ENCODE measurements at regions not wholly inside any gene's neighbourhood (a gene's known extent, or its start where the extent isn't known, plus 50 kb on each side); places are given as distances from the start of the nearest gene placed in this dataset.

DNA sequence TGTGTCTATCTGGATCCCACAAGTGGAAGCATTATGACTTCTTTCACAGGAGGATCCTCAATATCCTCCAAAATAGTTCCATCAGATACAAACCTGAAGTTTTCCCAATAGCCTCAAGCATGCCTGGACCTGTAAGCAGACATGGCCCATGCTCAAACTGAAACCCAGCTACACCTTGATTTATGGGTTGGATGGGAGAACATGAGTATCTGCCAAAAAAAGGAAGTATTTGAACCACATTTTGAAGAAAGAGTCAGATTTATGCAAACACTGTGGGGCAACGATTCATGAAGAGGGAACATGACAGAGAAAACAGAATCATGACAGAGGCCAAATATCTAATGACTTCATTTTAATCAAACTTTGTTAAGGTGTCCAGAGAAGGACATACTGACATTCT lies 351.0 kb upstream of the NFIA start:
- intact Hi-C loops (cut with micrococcal nuclease) = no loop called here
- BruUV-seq (replicated peaks) = no TSS peak
- H3K9ac ChIP-seq (ENCODE audit: low read length) = no peak overlapping the region
- H3K4me1 ChIP-seq (ENCODE audit: control insufficient read depth in 1 of 2, insufficient read depth in 2 of 2, low read length in 2 of 2) = no peaks in the 10 kb centered on the region
- POLR2A ChIA-PET = no interaction called here
- H4K20me1 ChIP-seq (ENCODE audit: insufficient read depth) = no peaks in the 10 kb centered on the region
- H3K27ac ChIP-seq (ENCODE audit: low read depth, low read length) = no peak overlapping the region
- CTCF ChIA-PET = no interaction called here
- H3K4me2 ChIP-seq (ENCODE audit: low read length) = no peak overlapping the region
- H3K9me2 ChIP-seq (ENCODE audit: insufficient read depth) = no peaks in the 10 kb centered on the region
- H3K4me3 ChIP-seq (replicated peaks in 1 of 2; ENCODE audit: low read depth in 1 of 2, low read length in 2 of 2) = no peak overlapping the region
- H3K79me2 ChIP-seq (ENCODE audit: insufficient read depth, low read length) = no peaks in the 10 kb centered on the region
- TF ChIP-seq SIN3A (IDR thresholded peaks at IDR 0.05; ENCODE audit: low read depth) (no peak), RAD21 (IDR thresholded peaks at IDR 0.05; ENCODE audit: low read depth) (no peak), EZH2 (IDR thresholded peaks at IDR 0.05) (no peak), TCF7L2 (IDR thresholded peaks at IDR 0.05; ENCODE audit: borderline replicate concordance, extremely low read depth, insufficient read depth, insufficient read length) (no peak), SRF (IDR thresholded peaks at IDR 0.05; ENCODE audit: low read depth) (no peak), CBX3 (IDR thresholded peaks at IDR 0.05; ENCODE audit: low read depth) (no peak)
- TF ChIP-seq, protein P1, sequence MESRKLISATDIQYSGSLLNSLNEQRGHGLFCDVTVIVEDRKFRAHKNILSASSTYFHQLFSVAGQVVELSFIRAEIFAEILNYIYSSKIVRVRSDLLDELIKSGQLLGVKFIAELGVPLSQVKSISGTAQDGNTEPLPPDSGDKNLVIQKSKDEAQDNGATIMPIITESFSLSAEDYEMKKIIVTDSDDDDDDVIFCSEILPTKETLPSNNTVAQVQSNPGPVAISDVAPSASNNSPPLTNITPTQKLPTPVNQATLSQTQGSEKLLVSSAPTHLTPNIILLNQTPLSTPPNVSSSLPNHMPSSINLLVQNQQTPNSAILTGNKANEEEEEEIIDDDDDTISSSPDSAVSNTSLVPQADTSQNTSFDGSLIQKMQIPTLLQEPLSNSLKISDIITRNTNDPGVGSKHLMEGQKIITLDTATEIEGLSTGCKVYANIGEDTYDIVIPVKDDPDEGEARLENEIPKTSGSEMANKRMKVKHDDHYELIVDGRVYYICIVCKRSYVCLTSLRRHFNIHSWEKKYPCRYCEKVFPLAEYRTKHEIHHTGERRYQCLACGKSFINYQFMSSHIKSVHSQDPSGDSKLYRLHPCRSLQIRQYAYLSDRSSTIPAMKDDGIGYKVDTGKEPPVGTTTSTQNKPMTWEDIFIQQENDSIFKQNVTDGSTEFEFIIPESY (IDR thresholded peaks at IDR 0.05; ENCODE audit: extremely low read depth, insufficient replicate concordance, low read length) = no peak
- H2AFZ ChIP-seq (ENCODE audit: low read depth, low read length, poor library complexity, severe bottlenecking) = no peak overlapping the region
- H3K9me3 ChIP-seq (ENCODE audit: control insufficient read depth in 1 of 2, insufficient read depth in 1 of 2, low read depth in 1 of 2, low read length in 2 of 2) = no peaks in the 10 kb centered on the region
- no peaks in the 10 kb centered on the region for H3K27me3 ChIP-seq (ENCODE audit: insufficient read depth, low read length)
- no peak for ATAC-seq
- RAD21 ChIA-PET (ENCODE audit: low non-redundant PET in 1 of 2, low total read pairs in 2 of 2, uncharacterized antibody in 2 of 2, unreplicated experiment in 2 of 2) = no interaction called here
- no peak for DNase-seq (ENCODE audit: low read depth, low spot score)
- H3K36me3 ChIP-seq (ENCODE audit: control insufficient read depth in 1 of 2, insufficient read depth in 2 of 2, low read length in 2 of 2) = no peaks in the 10 kb centered on the region

DNA sequence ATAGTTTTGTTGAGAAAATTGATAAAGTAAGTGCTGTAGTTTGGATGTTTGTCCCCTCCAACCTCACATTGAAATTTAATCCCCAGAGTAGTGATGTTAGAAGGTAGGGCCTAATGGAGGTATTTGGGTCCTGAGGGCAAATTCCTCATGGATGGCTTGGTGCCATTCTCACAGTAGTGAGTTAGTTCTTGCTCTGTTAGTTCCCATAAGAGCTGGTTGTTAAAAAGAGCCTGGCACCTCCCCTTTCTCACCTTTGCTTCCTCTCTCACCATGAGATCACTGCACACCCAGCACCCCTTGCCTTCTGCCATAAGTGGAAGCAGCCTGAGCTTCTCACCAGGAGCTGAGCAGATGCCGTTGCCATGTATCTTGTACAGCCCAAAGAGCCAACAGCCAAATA lies 354.8 kb upstream of the NFIA start:
- RAD21 ChIA-PET (ENCODE audit: low non-redundant PET in 1 of 2, low total read pairs in 2 of 2, uncharacterized antibody in 2 of 2, unreplicated experiment in 2 of 2) = no interaction called here
- no peaks in the 10 kb centered on the region for H3K9me2 ChIP-seq (ENCODE audit: insufficient read depth)
- no peak overlapping the region for H3K4me3 ChIP-seq (replicated peaks in 1 of 2; ENCODE audit: low read depth in 1 of 2, low read length in 2 of 2)
- POLR2A ChIA-PET = no interaction called here
- intact Hi-C loops (cut with micrococcal nuclease) = no loop called here
- no peak overlapping the region for H2AFZ ChIP-seq (ENCODE audit: low read depth, low read length, poor library complexity, severe bottlenecking)
- no peak overlapping the region for H3K9ac ChIP-seq (ENCODE audit: low read length)
- no peaks in the 10 kb centered on the region for H3K36me3 ChIP-seq (ENCODE audit: control insufficient read depth in 1 of 2, insufficient read depth in 2 of 2, low read length in 2 of 2)
- DNase-seq (ENCODE audit: low read depth, low spot score) (no peak), ATAC-seq (no peak)
- CTCF ChIA-PET = interaction anchor here (1.9 kb wide), 1 partner anchor 447 kb away, joined by 6 read pairs; no protein-coding TSS in a partner anchor
- no peaks in the 10 kb centered on the region for H4K20me1 ChIP-seq (ENCODE audit: insufficient read depth)
- no peak overlapping the region for H3K4me2 ChIP-seq (ENCODE audit: low read length)
- no TSS peak for BruUV-seq (replicated peaks)
- H3K79me2 ChIP-seq (ENCODE audit: insufficient read depth, low read length) = no peaks in the 10 kb centered on the region
- H3K27ac ChIP-seq (ENCODE audit: low read depth, low read length) = no peak overlapping the region
- no peaks in the 10 kb centered on the region for H3K9me3 ChIP-seq (ENCODE audit: control insufficient read depth in 1 of 2, insufficient read depth in 1 of 2, low read depth in 1 of 2, low read length in 2 of 2)
- H3K27me3 ChIP-seq (ENCODE audit: insufficient read depth, low read length) = no peaks in the 10 kb centered on the region
- no peaks in the 10 kb centered on the region for H3K4me1 ChIP-seq (ENCODE audit: control insufficient read depth in 1 of 2, insufficient read depth in 2 of 2, low read length in 2 of 2)
- TF ChIP-seq, protein P1 (IDR thresholded peaks at IDR 0.05; ENCODE audit: extremely low read depth, insufficient replicate concordance, low read length) = no peak
- TF ChIP-seq YY1 (IDR thresholded peaks at IDR 0.05; ENCODE audit: extremely low read depth, insufficient replicate concordance, low read depth, low read length) = no peak
- TF ChIP-seq ELF1 (IDR thresholded peaks at IDR 0.05; ENCODE audit: borderline replicate concordance, low read depth) = no peak
- TF ChIP-seq, protein P2, sequence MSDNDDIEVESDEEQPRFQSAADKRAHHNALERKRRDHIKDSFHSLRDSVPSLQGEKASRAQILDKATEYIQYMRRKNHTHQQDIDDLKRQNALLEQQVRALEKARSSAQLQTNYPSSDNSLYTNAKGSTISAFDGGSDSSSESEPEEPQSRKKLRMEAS (IDR thresholded peaks at IDR 0.05) = no peak
- no peak for TF ChIP-seq SRF (IDR thresholded peaks at IDR 0.05; ENCODE audit: low read depth)
- no peak for TF ChIP-seq POLR2A (IDR thresholded peaks at IDR 0.05; ENCODE audit: borderline replicate concordance, extremely low read depth, insufficient read depth, insufficient read length)
- TF ChIP-seq EGR1 (IDR thresholded peaks at IDR 0.05; ENCODE audit: low read depth) = no peak
- no peak for TF ChIP-seq CBX3 (IDR thresholded peaks at IDR 0.05; ENCODE audit: low read depth)
- TF ChIP-seq CEBPB (IDR thresholded peaks at IDR 0.05; ENCODE audit: low read depth) = no peak
- no peak for TF ChIP-seq POLR2AphosphoS5 (IDR thresholded peaks at IDR 0.05; ENCODE audit: low read depth, low read length)
- TF ChIP-seq EZH2phosphoT487 (IDR thresholded peaks at IDR 0.05; ENCODE audit: borderline replicate concordance) = no peak
- no peak for TF ChIP-seq TCF7L2 (IDR thresholded peaks at IDR 0.05; ENCODE audit: borderline replicate concordance, extremely low read depth, insufficient read depth, insufficient read length)

All from HCT116 (cell line).